H1 (cell line): ENCODE measurements at regions not wholly inside any gene's neighbourhood (a gene's known extent, or its start where the extent isn't known, plus 50 kb on each side); places are given as distances from the start of the nearest gene placed in this dataset.

Experiments used
- CTCF ChIA-PET: fragments of 300-600 bp; sonication (Branson Sonifier 250); formaldehyde crosslinking; loops from one replicate; lab custom pipeline; 2021; ENCODE audit not compliant: partially characterized antibody; lab: Charles Lee
- POLR2A ChIA-PET: fragments of 300-600 bp; sonication (Branson Sonifier 250); formaldehyde crosslinking; loops from one replicate; lab custom pipeline; 2021; ENCODE audit warnings: inconsistent platforms; ENCODE audit not compliant: partially characterized antibody; lab: Charles Lee
- DNase-seq, 2 experiments: peaks; one replicate each; pipeline versions ENCODE4 v3.0.0 to v3.0.0-alpha.2; 2010 to 2022; ENCODE audit warnings: low spot score in 2 of 2, low read depth in 1 of 2, mixed read lengths in 1 of 2
- FAIRE-seq: peaks from 2 replicates; lab custom pipeline; 2011; peaks lifted over from hg19 to GRCh38; lab: Jason Lieb, UNC
- H2AFZ ChIP-seq: 2 replicates; pipeline ENCODE4 v1.8.1; 2012; ENCODE audit warnings: low read length, inconsistent platforms
- H2AK5ac ChIP-seq: 2 replicates; pipeline ENCODE4 v1.6.1; 2013; ENCODE audit warnings: low read depth, low read length
- H2BK120ac ChIP-seq: replicated peaks from 2 replicates; pipeline ENCODE3; 2013; ENCODE audit warnings: low read depth, low read length, inconsistent platforms
- H2BK12ac ChIP-seq: 2 replicates; pipeline ENCODE4 v1.6.1; 2013; ENCODE audit warnings: low read depth, low read length
- H2BK15ac ChIP-seq: 2 replicates; pipeline ENCODE4 v1.6.1; 2013; ENCODE audit warnings: low read length
- H2BK20ac ChIP-seq: 2 replicates; pipeline ENCODE4 v1.6.1; 2013; ENCODE audit warnings: low read length
- H2BK5ac ChIP-seq: 2 replicates; pipeline ENCODE4 v1.6.1; 2013; ENCODE audit warnings: low read depth, low read length
- H3K14ac ChIP-seq: 2 replicates; pipeline ENCODE4 v1.6.1; 2013; ENCODE audit warnings: inconsistent platforms; ENCODE audit not compliant: insufficient read length
- H3K18ac ChIP-seq: 2 replicates; pipeline ENCODE4 v1.6.1; 2013; ENCODE audit warnings: low read length; ENCODE audit errors: extremely low read depth
- H3K23ac ChIP-seq: 2 replicates; pipeline ENCODE4 v1.6.1; 2013; ENCODE audit warnings: inconsistent platforms; ENCODE audit not compliant: insufficient read length
- H3K23me2 ChIP-seq: 2 replicates; pipeline ENCODE4 v1.6.1; 2013; ENCODE audit warnings: low read depth, low read length
- H3K27ac ChIP-seq: 2 replicates; pipeline ENCODE4 v1.6.1; 2011; ENCODE audit warnings: low read depth, low read length, inconsistent platforms
- H3K27me3 ChIP-seq, 4 experiments: replicated peaks in 1 of 4; 1 replicate in 1 of 4; 2 replicates in 3 of 4; pipeline versions ENCODE4 v1.6.1 to v1.8.1; 2011 to 2013; ENCODE audit warnings: low read length in 3 of 4, mild to moderate bottlenecking in 3 of 4, inconsistent platforms in 2 of 4, mixed read lengths in 2 of 4, moderate library complexity in 1 of 4; ENCODE audit not compliant: control insufficient read depth in 3 of 4, insufficient read depth in 3 of 4; ENCODE audit errors: extremely low read depth in 1 of 4
- H3K36me3 ChIP-seq, 4 experiments: 2 replicates each; pipeline versions ENCODE4 v1.6.1 to v1.8.1; 2011 to 2013; ENCODE audit warnings: mild to moderate bottlenecking in 4 of 4, low read length in 3 of 4, moderate library complexity in 2 of 4, control low read depth in 1 of 4, inconsistent platforms in 1 of 4; ENCODE audit not compliant: insufficient read depth in 4 of 4, control insufficient read depth in 2 of 4
- H3K4ac ChIP-seq: replicated peaks from 2 replicates; pipeline ENCODE3; 2013; ENCODE audit warnings: low read length, low read depth, mixed read lengths, inconsistent platforms; ENCODE audit not compliant: insufficient read length
- H3K4me1 ChIP-seq, 4 experiments: replicated peaks in 1 of 4; 1 replicate in 1 of 4; 2 replicates in 3 of 4; pipeline versions ENCODE4 v1.6.1 to v1.8.1; 2011 to 2013; ENCODE audit warnings: low read length in 3 of 4, inconsistent platforms in 2 of 4, mixed read lengths in 1 of 4; ENCODE audit not compliant: insufficient read depth in 4 of 4, control insufficient read depth in 3 of 4
- H3K4me2 ChIP-seq, 2 experiments: 2 replicates each; pipeline versions ENCODE4 v1.6.1 to v1.8.1; 2011 to 2013; ENCODE audit warnings: low read depth in 2 of 2, low read length in 2 of 2, control low read depth in 1 of 2, inconsistent platforms in 1 of 2, mild to moderate bottlenecking in 1 of 2; ENCODE audit not compliant: insufficient read depth in 1 of 2
- H3K4me3 ChIP-seq, 4 experiments: fragments of 200-600, 300-600 bp in 1 of 4; sonication (generic), shearing (Covaris generic), sonication (Bioruptor Twin) in 1 of 4; 2 replicates each; pipeline versions ENCODE4 v1.5.1 to v1.8.1; 2011 to 2016; ENCODE audit warnings: low read length in 4 of 4, low read depth in 3 of 4, control low read depth in 2 of 4, inconsistent platforms in 2 of 4, mild to moderate bottlenecking in 2 of 4, mixed read lengths in 1 of 4, moderate library complexity in 1 of 4; ENCODE audit not compliant: insufficient read depth in 2 of 4; ENCODE audit errors: extremely low read depth in 1 of 4
- H3K56ac ChIP-seq: replicated peaks from 2 replicates; pipeline ENCODE3; 2013; ENCODE audit warnings: low read depth, mild to moderate bottlenecking, mixed read lengths, low read length, inconsistent platforms; ENCODE audit not compliant: insufficient read length
- H3K79me1 ChIP-seq: 2 replicates; pipeline ENCODE4 v1.6.1; 2013; ENCODE audit warnings: low read depth, low read length, control low read depth
- H3K79me2 ChIP-seq, 2 experiments: 2 replicates each; pipeline versions ENCODE4 v1.6.1 to v1.8.1; 2012 to 2013; ENCODE audit warnings: low read length in 2 of 2, mild to moderate bottlenecking in 2 of 2, inconsistent platforms in 1 of 2; ENCODE audit not compliant: insufficient read depth in 2 of 2, control insufficient read depth in 1 of 2
- H3K9ac ChIP-seq, 4 experiments: replicated peaks in 1 of 4; 1 replicate in 1 of 4; 2 replicates in 3 of 4; pipeline versions ENCODE4 v1.6.1 to v1.8.1; 2011 to 2013; ENCODE audit warnings: low read depth in 3 of 4, low read length in 3 of 4, control low read depth in 2 of 4, mild to moderate bottlenecking in 2 of 4, moderate library complexity in 2 of 4, inconsistent platforms in 1 of 4; ENCODE audit errors: extremely low read depth in 1 of 4
- H3K9me3 ChIP-seq, 2 experiments: 2 replicates each; pipeline versions ENCODE4 v1.6.1 to v1.8.1; 2012 to 2013; ENCODE audit warnings: mild to moderate bottlenecking in 2 of 2, moderate library complexity in 2 of 2, control low read depth in 1 of 2, inconsistent platforms in 1 of 2, low read depth in 1 of 2, low read length in 1 of 2, mixed read lengths in 1 of 2; ENCODE audit not compliant: insufficient read depth in 2 of 2
- H4K20me1 ChIP-seq, 2 experiments: replicated peaks in 1 of 2; 2 replicates each; pipeline versions ENCODE3 to v1.8.1; 2011 to 2013; ENCODE audit warnings: inconsistent platforms in 2 of 2, low read length in 2 of 2, mild to moderate bottlenecking in 1 of 2; ENCODE audit not compliant: insufficient read depth in 2 of 2, control insufficient read depth in 1 of 2
- H4K5ac ChIP-seq: 2 replicates; pipeline ENCODE4 v1.6.1; 2013; ENCODE audit warnings: low read length, low read depth, mixed read lengths, inconsistent platforms; ENCODE audit not compliant: insufficient read length
- H4K8ac ChIP-seq: 2 replicates; pipeline ENCODE4 v1.8.0; 2013; ENCODE audit warnings: mild to moderate bottlenecking, moderate library complexity, low read length, inconsistent platforms; ENCODE audit not compliant: insufficient read depth; ENCODE audit errors: extremely low read depth
- H4K91ac ChIP-seq: replicated peaks from 2 replicates; pipeline ENCODE3; 2013; ENCODE audit warnings: low read length, mixed read lengths, inconsistent platforms; ENCODE audit not compliant: insufficient read length
- CEBPB ChIP-seq: IDR thresholded peaks from 2 replicates; pipeline ENCODE4 v1.6.1; 2012; ENCODE audit warnings: low read depth, low read length
- CTBP2 ChIP-seq: IDR thresholded peaks from 2 replicates; pipeline ENCODE4 v1.7.0; 2011; ENCODE audit warnings: borderline replicate concordance, mild to moderate bottlenecking, moderate library complexity, mixed read lengths, low read length; ENCODE audit not compliant: insufficient read depth, insufficient read length
- EGR1 ChIP-seq: IDR thresholded peaks from 2 replicates; pipeline ENCODE4 v1.6.1; 2011; ENCODE audit warnings: low read depth, low read length, borderline replicate concordance
- FOSL1 ChIP-seq: IDR thresholded peaks from 2 replicates; pipeline ENCODE4 v1.6.1; 2011; ENCODE audit warnings: mild to moderate bottlenecking, low read depth, low read length, moderate library complexity; ENCODE audit not compliant: insufficient read depth
- GTF2F1 ChIP-seq: IDR thresholded peaks from 2 replicates; pipeline ENCODE4 v1.6.1; 2012; ENCODE audit warnings: low read depth, low read length, improper control_type of control experiment, borderline replicate concordance
- MAX ChIP-seq: IDR thresholded peaks from 2 replicates; pipeline ENCODE4 v1.6.1; 2012; ENCODE audit warnings: inconsistent platforms
- PHF8 ChIP-seq: fragments of 200-600 bp; sonication (generic); conservative IDR thresholded peaks from 2 replicates; pipeline ENCODE4 v1.7.1; 2012; ENCODE audit warnings: low read depth, mild to moderate bottlenecking, inconsistent platforms, low read length, moderate library complexity
- RXRA ChIP-seq: IDR thresholded peaks from 2 replicates; pipeline ENCODE4 v1.6.1; 2011; ENCODE audit warnings: low read depth, mild to moderate bottlenecking, low read length, moderate library complexity; ENCODE audit not compliant: insufficient read depth
- TAF7 ChIP-seq: optimal IDR thresholded peaks from 2 replicates; pipeline ENCODE3; 2011; ENCODE audit warnings: low read depth, mild to moderate bottlenecking, inconsistent platforms, low read length, moderate library complexity, borderline replicate concordance
- TCF12 ChIP-seq: IDR thresholded peaks from 2 replicates; pipeline ENCODE4 v1.6.1; 2011; ENCODE audit warnings: low read depth, mild to moderate bottlenecking, low read length
- USF2 ChIP-seq: IDR thresholded peaks from 2 replicates; pipeline ENCODE4 v1.6.1; 2011; ENCODE audit warnings: low read length, improper control_type of control experiment
- YY1 ChIP-seq: IDR thresholded peaks from 2 replicates; pipeline ENCODE4 v1.6.1; 2011; ENCODE audit warnings: low read depth, mild to moderate bottlenecking, low read length
- WGBS, 2 experiments: shearing (Covaris generic) in 1 of 2; methylation state at CpG; one replicate each; pipeline versions ENCODE4 v1.1.6 to v1.1.7; 2013 to 2015; ENCODE audit warnings: low lambda C conversion rate in 2 of 2, mixed read lengths in 2 of 2, inconsistent platforms in 1 of 2, low coverage in 1 of 2, missing lambda C conversion rate in 1 of 2; ENCODE audit not compliant: insufficient replicate concordance in 2 of 2, insufficient coverage in 1 of 2, insufficient read length in 1 of 2; ENCODE audit errors: extremely low coverage in 1 of 2, missing lambda C conversion rate in 1 of 2; 5-methylcytosine and 5-hydroxymethylcytosine counted together

- H2BK120ac ChIP-seq: peak overlapping the region; percentile 13
- CTCF ChIA-PET: no interaction called here
- no peak for FAIRE-seq
These were observed 134.3 kb downstream of the ARL4A start for GRCh38 chr7:12821746-12822145.

More at GRCh38 chr7:12821746-12822145, 134.3 kb downstream of the ARL4A start:
- Histone ChIP-seq H3K9me3 (no peaks in the 10 kb centered on the region), H3K4ac (no peak overlapping the region), H2BK12ac (no peak overlapping the region)
- TF ChIP-seq TAF7 (no peak), CEBPB (no peak), FOSL1 (no peak), USF2 (no peak), EGR1 (no peak), RXRA (no peak), PHF8 (no peak), YY1 (no peak), GTF2F1 (no peak), TCF12 (no peak), MAX (no peak), CTBP2 (no peak)
- TF ChIP-seq, all 59 proteins: peak for 0
- H2BK5ac ChIP-seq: no peak overlapping the region
- H3K27me3 ChIP-seq: no peaks in the 10 kb centered on the region
- no peaks in the 10 kb centered on the region for H4K20me1 ChIP-seq
- no peaks in the 10 kb centered on the region for H3K23me2 ChIP-seq
- DNase-seq: no peak
- H2BK15ac ChIP-seq: no peak overlapping the region
- peak overlapping the region; percentile 60 for H4K5ac ChIP-seq
- H2AFZ ChIP-seq: no peak overlapping the region
- H4K91ac ChIP-seq: no peak overlapping the region
- peak overlapping the region; percentile 4 for H3K23ac ChIP-seq
- H2BK20ac ChIP-seq: no peak overlapping the region
- no peaks in the 10 kb centered on the region for H3K79me1 ChIP-seq
- no peaks in the 10 kb centered on the region for H3K79me2 ChIP-seq
- 78% methylated on average over 2 of the region's 2 CpGs; no CpG with 5 or more reads in 1 of the 2 experiments for WGBS, 2 experiments
- H3K18ac ChIP-seq: no peak overlapping the region
- H3K4me1 ChIP-seq: peaks cover 0 to 15% (median 3%) of the 10 kb centered on the region in 4 experiments; a peak in 3 of 7 replicates
- H3K14ac ChIP-seq: no peak overlapping the region
- H3K56ac ChIP-seq: no peak overlapping the region
- no peak overlapping the region for H3K4me2 ChIP-seq
- H4K8ac ChIP-seq: no peak overlapping the region
- POLR2A ChIA-PET: no interaction called here
- no peaks in the 10 kb centered on the region for H3K36me3 ChIP-seq
- H2AK5ac ChIP-seq: no peak overlapping the region
- H3K9ac ChIP-seq: no peak overlapping the region
- H3K4me3 ChIP-seq: no peak overlapping the region
- no peak overlapping the region for H3K27ac ChIP-seq
